ENCODE measurements at regions not wholly inside any gene's neighbourhood (a gene's known extent, or its start where the extent isn't known, plus 50 kb on each side); places are given as distances from the start of the nearest gene placed in this dataset.

GRCh38 chr6:1031720-1032119, 280.2 kb upstream of the FOXQ1 start:
- TF ChIP-seq POLR2A (IDR thresholded peaks at IDR 0.05), result no peak
- TF ChIP-seq, protein P1, sequence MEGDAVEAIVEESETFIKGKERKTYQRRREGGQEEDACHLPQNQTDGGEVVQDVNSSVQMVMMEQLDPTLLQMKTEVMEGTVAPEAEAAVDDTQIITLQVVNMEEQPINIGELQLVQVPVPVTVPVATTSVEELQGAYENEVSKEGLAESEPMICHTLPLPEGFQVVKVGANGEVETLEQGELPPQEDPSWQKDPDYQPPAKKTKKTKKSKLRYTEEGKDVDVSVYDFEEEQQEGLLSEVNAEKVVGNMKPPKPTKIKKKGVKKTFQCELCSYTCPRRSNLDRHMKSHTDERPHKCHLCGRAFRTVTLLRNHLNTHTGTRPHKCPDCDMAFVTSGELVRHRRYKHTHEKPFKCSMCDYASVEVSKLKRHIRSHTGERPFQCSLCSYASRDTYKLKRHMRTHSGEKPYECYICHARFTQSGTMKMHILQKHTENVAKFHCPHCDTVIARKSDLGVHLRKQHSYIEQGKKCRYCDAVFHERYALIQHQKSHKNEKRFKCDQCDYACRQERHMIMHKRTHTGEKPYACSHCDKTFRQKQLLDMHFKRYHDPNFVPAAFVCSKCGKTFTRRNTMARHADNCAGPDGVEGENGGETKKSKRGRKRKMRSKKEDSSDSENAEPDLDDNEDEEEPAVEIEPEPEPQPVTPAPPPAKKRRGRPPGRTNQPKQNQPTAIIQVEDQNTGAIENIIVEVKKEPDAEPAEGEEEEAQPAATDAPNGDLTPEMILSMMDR (IDR thresholded peaks at IDR 0.05), result no peak
- no peak for TF ChIP-seq EP300 (IDR thresholded peaks at IDR 0.05)

Data from ovary (tissue), 3 donors.